Suprapubic skin (tissue), 4 donors: ENCODE measurements at regions not wholly inside any gene's neighbourhood (a gene's known extent, or its start where the extent isn't known, plus 50 kb on each side); places are given as distances from the start of the nearest gene placed in this dataset.

Experiments
- DNase-seq, 2 donors: peaks; one replicate each; pipeline ENCODE4 v3.0.0-alpha.2; 2019; ENCODE audit warnings: low spot score in 2 of 2
- H3K27ac ChIP-seq: fragments of 200-600 bp; sonication (generic); one replicate; pipeline ENCODE4 v1.5.1; 2019
- H3K27me3 ChIP-seq: fragments of 200-600 bp; sonication (generic); one replicate; pipeline ENCODE4 v1.5.1; 2019
- H3K36me3 ChIP-seq: fragments of 200-600 bp; sonication (generic); one replicate; pipeline ENCODE4 v1.5.1; 2019
- H3K4me1 ChIP-seq: fragments of 200-600 bp; sonication (generic); one replicate; pipeline ENCODE4 v1.5.1; 2019
- H3K4me3 ChIP-seq: fragments of 200-600 bp; sonication (generic); one replicate; pipeline ENCODE4 v1.5.1; 2019; ENCODE audit warnings: mild to moderate bottlenecking
- H3K9me3 ChIP-seq: fragments of 200-600 bp; sonication (generic); one replicate; pipeline ENCODE4 v1.5.1; 2019
- EP300 ChIP-seq: sonication (generic); formaldehyde crosslinking; IDR thresholded peaks from one replicate; pipeline ENCODE4 v1.6.1; 2017; ENCODE audit warnings: antibody characterized with exemption
- POLR2A ChIP-seq, 2 donors: fragments of 450-650 bp; IDR thresholded peaks; one replicate each; pipeline ENCODE4 v1.6.1; 2017; ENCODE audit warnings: antibody characterized with exemption in 2 of 2, mild to moderate bottlenecking in 2 of 2, moderate library complexity in 2 of 2
- POLR2AphosphoS5 ChIP-seq, 3 donors: sonication (generic); formaldehyde crosslinking; IDR thresholded peaks; one replicate each; pipeline ENCODE4 v1.6.1; 2017; ENCODE audit warnings: antibody characterized with exemption in 3 of 3
- WGBS: methylation state at CpG from one replicate; pipeline ENCODE4 v1.1.5; 2018; 5-methylcytosine and 5-hydroxymethylcytosine counted together
- TF ChIP-seq, protein P1 (sequence below), 2 donors: fragments of 200-600 bp in 1 of 2; fragments of 450-650 bp in 1 of 2; sonication (generic) in 1 of 2; IDR thresholded peaks; one replicate each; pipeline ENCODE4 v1.5.1; 2016 to 2019; ENCODE audit warnings: antibody characterized with exemption in 2 of 2, mild to moderate bottlenecking in 1 of 2, moderate library complexity in 1 of 2

DNA sequence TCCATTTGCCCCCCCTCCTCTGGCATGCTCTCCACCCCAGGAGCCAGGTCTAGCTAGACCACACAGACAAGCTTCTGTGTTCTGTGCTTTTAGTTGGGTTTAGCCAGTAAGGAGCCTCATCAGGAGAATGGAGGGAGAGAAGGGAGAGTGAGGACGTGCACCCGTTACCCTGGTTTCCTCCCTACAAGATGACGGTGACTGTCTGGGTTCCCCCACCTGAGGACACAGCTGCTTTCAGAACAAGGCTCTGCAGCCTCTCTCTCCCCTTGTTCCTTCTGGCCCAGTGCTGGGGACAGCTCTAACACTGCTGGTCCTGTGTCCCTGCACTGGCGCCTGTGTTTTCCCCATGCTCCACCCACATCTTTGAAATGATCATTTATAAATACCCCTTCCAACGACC is 184.4 kb upstream of the GALNT2 start:
- TF ChIP-seq EP300: no peak
- TF ChIP-seq, protein P1, sequence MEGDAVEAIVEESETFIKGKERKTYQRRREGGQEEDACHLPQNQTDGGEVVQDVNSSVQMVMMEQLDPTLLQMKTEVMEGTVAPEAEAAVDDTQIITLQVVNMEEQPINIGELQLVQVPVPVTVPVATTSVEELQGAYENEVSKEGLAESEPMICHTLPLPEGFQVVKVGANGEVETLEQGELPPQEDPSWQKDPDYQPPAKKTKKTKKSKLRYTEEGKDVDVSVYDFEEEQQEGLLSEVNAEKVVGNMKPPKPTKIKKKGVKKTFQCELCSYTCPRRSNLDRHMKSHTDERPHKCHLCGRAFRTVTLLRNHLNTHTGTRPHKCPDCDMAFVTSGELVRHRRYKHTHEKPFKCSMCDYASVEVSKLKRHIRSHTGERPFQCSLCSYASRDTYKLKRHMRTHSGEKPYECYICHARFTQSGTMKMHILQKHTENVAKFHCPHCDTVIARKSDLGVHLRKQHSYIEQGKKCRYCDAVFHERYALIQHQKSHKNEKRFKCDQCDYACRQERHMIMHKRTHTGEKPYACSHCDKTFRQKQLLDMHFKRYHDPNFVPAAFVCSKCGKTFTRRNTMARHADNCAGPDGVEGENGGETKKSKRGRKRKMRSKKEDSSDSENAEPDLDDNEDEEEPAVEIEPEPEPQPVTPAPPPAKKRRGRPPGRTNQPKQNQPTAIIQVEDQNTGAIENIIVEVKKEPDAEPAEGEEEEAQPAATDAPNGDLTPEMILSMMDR (IDR thresholded peaks at IDR 0.05): no peak
- no peak for TF ChIP-seq POLR2AphosphoS5 (IDR thresholded peaks at IDR 0.05)
- TF ChIP-seq POLR2A (IDR thresholded peaks at IDR 0.05): no peak
- WGBS: 68% methylated on average over 5 of the region's 5 CpGs
- H3K36me3 ChIP-seq: no peaks in the 10 kb centered on the region
- no peaks in the 10 kb centered on the region for H3K9me3 ChIP-seq
- DNase-seq: no peak
- peaks cover 13% of the 10 kb centered on the region for H3K27me3 ChIP-seq
- no peak overlapping the region for H3K4me3 ChIP-seq
- H3K27ac ChIP-seq: no peak overlapping the region
- H3K4me1 ChIP-seq: no peaks in the 10 kb centered on the region

DNA sequence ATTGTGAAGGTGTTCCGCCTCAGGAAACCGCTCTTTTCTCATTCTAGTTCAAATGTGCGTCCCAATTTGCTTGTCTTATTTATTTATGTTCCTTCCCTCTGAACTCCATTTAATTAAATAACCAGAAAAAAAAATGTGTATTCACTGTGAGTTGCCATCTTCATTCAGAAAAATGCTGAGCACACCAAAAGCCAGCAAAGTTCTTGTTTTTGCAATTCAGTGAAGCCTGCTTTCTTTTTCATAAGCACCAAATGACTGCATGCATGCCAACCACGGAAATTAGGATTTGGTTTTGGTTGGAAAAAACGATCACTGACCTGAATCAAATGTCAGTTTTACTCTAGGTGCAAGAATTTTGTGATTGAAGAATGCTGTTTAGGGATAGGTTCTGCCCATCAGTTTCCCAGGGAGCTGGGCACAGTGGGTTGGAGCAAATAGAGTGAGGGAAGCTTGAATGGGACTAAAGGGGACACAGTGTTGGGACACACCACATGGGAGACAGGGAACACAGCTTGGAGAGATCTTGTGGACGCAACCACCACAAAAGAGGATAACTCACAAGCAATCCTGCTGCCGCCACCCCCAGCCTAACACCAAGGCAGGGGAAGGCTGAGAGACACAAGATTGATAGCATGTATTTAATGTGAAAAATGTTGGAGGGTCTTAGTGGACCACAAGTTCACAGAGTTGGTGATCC is 183.4 kb upstream of the GALNT2 start:
- Histone ChIP-seq H3K36me3 (no peaks in the 10 kb centered on the region), H3K4me1 (peaks cover 1% of the 10 kb centered on the region), H3K27ac (no peak overlapping the region), H3K27me3 (peaks cover 10% of the 10 kb centered on the region), H3K4me3 (no peak overlapping the region), H3K9me3 (no peaks in the 10 kb centered on the region)
- no peak for DNase-seq
- TF ChIP-seq, protein P1 (IDR thresholded peaks at IDR 0.05): no peak
- no peak for TF ChIP-seq EP300
- TF ChIP-seq POLR2AphosphoS5 (IDR thresholded peaks at IDR 0.05): no peak
- no peak for TF ChIP-seq POLR2A (IDR thresholded peaks at IDR 0.05)
- 85% methylated on average over 7 of the region's 7 CpGs for WGBS

DNA sequence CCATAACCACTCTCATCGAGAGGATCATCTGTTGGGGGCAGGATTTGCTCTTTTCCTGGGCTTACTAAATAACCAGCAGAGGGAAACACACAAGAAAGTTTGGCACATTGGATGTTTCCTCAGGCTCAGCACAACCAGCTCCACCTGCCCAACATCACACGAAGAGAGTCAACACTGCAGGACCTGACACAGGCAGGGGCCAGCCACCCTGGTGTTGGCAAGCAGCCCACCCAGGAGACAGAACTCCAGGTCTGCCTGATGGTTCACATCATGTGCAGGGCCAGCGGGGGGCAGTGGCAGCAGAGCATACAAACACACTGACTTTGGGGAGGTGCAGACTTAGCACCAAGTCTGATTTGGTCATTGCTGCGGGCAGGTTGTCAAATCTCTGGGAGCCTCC is 182.3 kb upstream of the GALNT2 start:
- H3K4me1 ChIP-seq: peaks cover 2% of the 10 kb centered on the region
- no peaks in the 10 kb centered on the region for H3K9me3 ChIP-seq
- 87% methylated on average over 3 of the region's 4 CpGs for WGBS
- peaks cover 10% of the 10 kb centered on the region for H3K27me3 ChIP-seq
- no peak for DNase-seq
- H3K4me3 ChIP-seq: no peak overlapping the region
- TF ChIP-seq, protein P1 (IDR thresholded peaks at IDR 0.05): no peak
- TF ChIP-seq EP300: no peak
- no peaks in the 10 kb centered on the region for H3K36me3 ChIP-seq
- no peak overlapping the region for H3K27ac ChIP-seq

DNA sequence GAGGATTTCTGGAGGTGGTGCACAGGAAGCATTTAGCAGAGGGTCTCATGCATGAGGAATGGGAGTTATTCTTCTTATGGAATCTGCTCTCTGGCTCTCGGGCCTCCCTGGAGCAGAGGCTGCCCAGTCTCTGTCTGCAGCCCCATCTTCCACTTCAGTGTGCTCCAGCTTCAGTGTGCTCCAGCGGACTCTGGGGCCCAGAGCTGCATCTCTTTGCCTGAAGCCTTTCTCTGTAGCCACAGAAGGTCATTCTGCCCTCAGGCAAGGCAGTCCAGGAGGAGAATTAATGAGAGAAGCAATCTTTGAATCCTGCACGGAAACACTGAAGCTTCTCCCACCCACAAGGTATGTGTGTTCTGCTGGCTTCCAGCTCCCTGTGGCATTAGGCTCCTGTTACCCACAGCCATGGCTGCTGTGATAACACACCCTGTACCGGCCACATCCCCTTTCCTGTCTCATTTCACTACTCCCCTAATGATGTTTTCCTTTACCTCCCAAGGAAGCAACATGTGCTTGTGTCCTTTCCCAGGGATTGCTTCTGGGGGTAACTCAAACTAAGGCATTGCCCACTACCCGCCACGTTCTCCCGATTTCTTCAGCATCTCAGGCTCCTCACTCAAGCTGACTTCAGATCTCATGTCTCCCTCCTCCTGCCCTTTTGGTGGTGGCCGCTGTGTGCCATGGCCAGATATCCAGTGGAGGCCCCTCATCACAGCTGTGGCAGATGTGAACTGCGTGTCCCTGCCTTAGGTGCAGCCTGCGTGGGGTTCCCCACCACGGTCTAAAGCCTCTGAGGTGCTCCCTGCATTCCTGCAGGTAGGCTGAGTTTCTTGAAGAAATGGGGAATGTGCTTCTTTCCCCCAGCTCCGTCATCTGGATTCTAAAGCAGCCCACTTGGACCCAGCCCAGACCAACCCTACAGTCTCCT is 181.2 kb upstream of the GALNT2 start:
- Histone ChIP-seq H3K4me3 (no peak overlapping the region), H3K4me1 (peaks cover 2% of the 10 kb centered on the region), H3K27me3 (peaks cover 5% of the 10 kb centered on the region), H3K9me3 (no peaks in the 10 kb centered on the region), H3K27ac (no peak overlapping the region), H3K36me3 (no peaks in the 10 kb centered on the region)
- no peak for DNase-seq
- TF ChIP-seq, protein P1 (IDR thresholded peaks at IDR 0.05): no peak
- TF ChIP-seq POLR2AphosphoS5 (IDR thresholded peaks at IDR 0.05) (no peak), EP300 (no peak), POLR2A (IDR thresholded peaks at IDR 0.05) (no peak)
- 83% methylated on average over 12 of the region's 12 CpGs for WGBS

DNA sequence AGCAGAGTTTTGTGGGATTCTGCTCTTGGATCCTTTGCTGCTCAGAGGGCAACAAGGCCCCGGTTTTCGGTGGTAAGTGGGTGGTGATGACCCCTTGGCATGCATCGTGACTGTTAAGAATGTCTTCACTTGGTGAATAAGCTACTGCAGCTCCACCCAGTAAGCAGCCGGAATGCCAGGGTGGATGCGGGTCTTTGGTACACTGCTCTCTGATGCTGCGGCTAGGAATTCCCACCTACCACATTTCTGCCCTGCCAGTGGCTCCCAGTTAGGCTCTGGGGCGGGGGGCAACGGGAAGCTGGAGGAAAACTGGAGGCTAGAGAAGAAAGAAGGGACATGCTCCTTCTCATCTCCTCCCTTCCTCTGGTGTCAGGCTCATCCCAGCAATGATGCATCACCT is 180.4 kb upstream of the GALNT2 start:
- Histone ChIP-seq H3K27ac (no peak overlapping the region), H3K36me3 (no peaks in the 10 kb centered on the region), H3K4me3 (no peak overlapping the region), H3K9me3 (no peaks in the 10 kb centered on the region), H3K27me3 (peaks cover 3% of the 10 kb centered on the region), H3K4me1 (peaks cover 2% of the 10 kb centered on the region)
- DNase-seq: no peak
- TF ChIP-seq EP300: no peak
- TF ChIP-seq, protein P1 (IDR thresholded peaks at IDR 0.05): no peak
- no peak for TF ChIP-seq POLR2AphosphoS5 (IDR thresholded peaks at IDR 0.05)
- TF ChIP-seq POLR2A (IDR thresholded peaks at IDR 0.05): no peak
- WGBS: 86% methylated on average over 7 of the region's 8 CpGs
